ENCODE measurements at regions not wholly inside any gene's neighbourhood (a gene's known extent, or its start where the extent isn't known, plus 50 kb on each side); places are given as distances from the start of the nearest gene placed in this dataset.

- no peak for TF ChIP-seq IRF9 (tag; IDR thresholded peaks at IDR 0.05)
- TF ChIP-seq CHAMP1 (IDR thresholded peaks at IDR 0.05): no peak
- TF ChIP-seq HNRNPUL1 (IDR thresholded peaks at IDR 0.05; ENCODE audit: low read length): no peak
Observed at GRCh38 chr6:66861007-66861541, 1154.0 kb upstream of the EYS start.

Data from K562 (cell line).